ENCODE measurements at regions not wholly inside any gene's neighbourhood (a gene's known extent, or its start where the extent isn't known, plus 50 kb on each side); places are given as distances from the start of the nearest gene placed in this dataset.
A peak's percentile ranks its signal among the peaks of the same experiment; 100 is the strongest.
"Not testable (repeated sequence)": the region's sequence is repeated elsewhere in the genome, so short reads cannot be mapped to it uniquely, and the experiment has no call there.

GRCh38 chr2:234272069-234272850 lies 221.8 kb downstream of the SPP2 start:
- no peak for DNase-seq

- no peak for DNase-seq
Observed at GRCh38 chr2:234271338-234271737, 220.8 kb downstream of the SPP2 start.

- DNase-seq, result no peak
Observed at GRCh38 chr2:234269769-234270204, 219.3 kb downstream of the SPP2 start.

- DNase-seq, result no peak
Observed at GRCh38 chr2:234267534-234267933, 217.0 kb downstream of the SPP2 start.

GRCh38 chr2:234266952-234267351 lies 216.4 kb downstream of the SPP2 start:
- DNase-seq, result no peak

- no peak for DNase-seq
Observed at GRCh38 chr2:234265206-234265605, 214.7 kb downstream of the SPP2 start.

GRCh38 chr2:234261736-234262135 lies 211.2 kb downstream of the SPP2 start:
- no peak for DNase-seq

GRCh38 chr2:234259440-234259839 lies 208.9 kb downstream of the SPP2 start:
- no peak for DNase-seq

GRCh38 chr2:234258562-234259141 lies 208.2 kb downstream of the SPP2 start:
- no peak for DNase-seq

GRCh38 chr2:234257859-234258561 lies 207.5 kb downstream of the SPP2 start:
- peak; percentile 10 for DNase-seq

- DNase-seq, result no peak
Observed at GRCh38 chr2:234256516-234256915, 206.0 kb downstream of the SPP2 start.

GRCh38 chr2:234254783-234255521 lies 204.4 kb downstream of the SPP2 start:
- DNase-seq, result no peak

GRCh38 chr2:234252772-234253171 lies 202.3 kb downstream of the SPP2 start:
- DNase-seq, result no peak

- no peak for DNase-seq
Observed at GRCh38 chr2:234251326-234252271, 201.1 kb downstream of the SPP2 start.

- DNase-seq, result no peak
Observed at GRCh38 chr2:234250926-234251325, 200.4 kb downstream of the SPP2 start.

GRCh38 chr2:234249873-234250272 lies 199.4 kb downstream of the SPP2 start:
- DNase-seq, result no peak

GRCh38 chr2:234249034-234249735 lies 198.7 kb downstream of the SPP2 start:
- no peak for DNase-seq

GRCh38 chr2:234248213-234248710 lies 197.8 kb downstream of the SPP2 start:
- DNase-seq, result not testable (repeated sequence)

GRCh38 chr2:234247453-234248180 lies 197.1 kb downstream of the SPP2 start:
- no peak for DNase-seq

GRCh38 chr2:234245945-234246344 lies 195.4 kb downstream of the SPP2 start:
- DNase-seq, result no peak

Data from NCI-H2171 (cell line).